Cerebellar cortex (tissue), 1 donor: ENCODE measurements at regions not wholly inside any gene's neighbourhood (a gene's known extent, or its start where the extent isn't known, plus 50 kb on each side); places are given as distances from the start of the nearest gene placed in this dataset.
"Not testable (repeated sequence)": the region's sequence is repeated elsewhere in the genome, so short reads cannot be mapped to it uniquely, and the experiment has no call there.

Experiments used
- DNase-seq: peaks from one replicate; pipeline ENCODE4 v3.0.0-alpha.2; 2015; ENCODE audit warnings: low spot score

- DNase-seq, result no peak
Measured at GRCh38 chr2:35114765-35115164, 1240.8 kb upstream of the CRIM1 start.

- not testable (repeated sequence) for DNase-seq
Measured at GRCh38 chr2:35112367-35112766, 1243.2 kb upstream of the CRIM1 start.

GRCh38 chr2:35104309-35104708 is 1251.3 kb upstream of the CRIM1 start:
- DNase-seq, result no peak

- DNase-seq, result no peak
Measured at GRCh38 chr2:35099342-35099741, 1256.2 kb upstream of the CRIM1 start.

GRCh38 chr2:35082072-35082471 is 1273.5 kb upstream of the CRIM1 start:
- DNase-seq, result no peak

GRCh38 chr2:35081622-35082015 is 1274.0 kb upstream of the CRIM1 start:
- no peak for DNase-seq

- no peak for DNase-seq
Measured at GRCh38 chr2:35081001-35081621, 1274.5 kb upstream of the CRIM1 start.

- DNase-seq, result no peak
Measured at GRCh38 chr2:35080231-35080910, 1275.2 kb upstream of the CRIM1 start.

GRCh38 chr2:35067420-35067819 is 1288.2 kb upstream of the CRIM1 start:
- DNase-seq, result no peak

- DNase-seq, result no peak
Measured at GRCh38 chr2:35063836-35064235, 1291.7 kb upstream of the CRIM1 start.

GRCh38 chr2:35035883-35036282 is 1319.7 kb upstream of the CRIM1 start:
- peak; percentile 2 for DNase-seq

GRCh38 chr2:35033748-35034147 is 1321.8 kb upstream of the CRIM1 start:
- DNase-seq, result no peak

GRCh38 chr2:35023545-35023944 is 1332.0 kb upstream of the CRIM1 start:
- no peak for DNase-seq

- no peak for DNase-seq
Measured at GRCh38 chr2:35000453-35000852, 1355.1 kb upstream of the CRIM1 start.

- DNase-seq, result peak; percentile 87
Measured at GRCh38 chr2:34998741-34999140, 1356.8 kb upstream of the CRIM1 start.

- no peak for DNase-seq
Measured at GRCh38 chr2:34997779-34998178, 1357.8 kb upstream of the CRIM1 start.

- no peak for DNase-seq
Measured at GRCh38 chr2:34995196-34995595, 1360.4 kb upstream of the CRIM1 start.

GRCh38 chr2:34991508-34992274 is 1363.9 kb upstream of the CRIM1 start:
- DNase-seq, result no peak

- no peak for DNase-seq
Measured at GRCh38 chr2:34985474-34985873, 1370.1 kb upstream of the CRIM1 start.

GRCh38 chr2:34980689-34981088 is 1374.9 kb upstream of the CRIM1 start:
- DNase-seq, result no peak

- DNase-seq, result no peak
Measured at GRCh38 chr2:34979148-34979547, 1376.4 kb upstream of the CRIM1 start.

GRCh38 chr2:34961822-34962221 is 1362.7 kb upstream of the FAM98A start:
- no peak for DNase-seq

GRCh38 chr2:34954758-34955157 is 1355.7 kb upstream of the FAM98A start:
- no peak for DNase-seq
